GM12878 (cell line): ENCODE measurements at regions not wholly inside any gene's neighbourhood (a gene's known extent, or its start where the extent isn't known, plus 50 kb on each side); places are given as distances from the start of the nearest gene placed in this dataset.

Experiments used
- ATAC-seq: fragments of 200-7000 bp; cut with Tn5 transposase; 3 replicates; pipeline ENCODE4 v1.9.1; 2020; ENCODE audit warnings: mild to moderate bottlenecking, moderate library complexity
- BruUV-seq: library from RNA; stranded (reverse); fragments of 400-500 nt; replicated peaks from 2 replicates; lab custom pipeline; 2021; lab: Mats Ljungman, UMichigan
- CTCF ChIA-PET: fragments of 300-600 bp; sonication (Branson Sonifier 250); formaldehyde crosslinking; extraction: SDS; loops from one replicate; lab custom pipeline; 2021; ENCODE audit warnings: inconsistent platforms; lab: Yijun Ruan, JAX
- POLR2A ChIA-PET: fragments of 350-600 bp; formaldehyde crosslinking; extraction: SDS; loops from one replicate; lab custom pipeline; 2021; ENCODE audit warnings: inconsistent platforms; lab: Charles Lee
- RAD21 ChIA-PET: fragments of 300-600 bp; sonication (Branson Sonifier 250); formaldehyde crosslinking; loops from one replicate; lab custom pipeline; 2023; ENCODE audit warnings: antibody characterized with exemption; ENCODE audit not compliant: unreplicated experiment; lab: Charles Lee
- SMC1A ChIA-PET: fragments of 300-600 bp; sonication (Branson Sonifier 250); formaldehyde crosslinking; loops from one replicate; lab custom pipeline; 2023; ENCODE audit not compliant: unreplicated experiment, uncharacterized antibody; lab: Charles Lee
- DNase-seq: peaks from one replicate; pipeline ENCODE4 v3.0.0-alpha.2; 2011; ENCODE audit warnings: low read depth, low spot score
- FAIRE-seq: peaks from 3 replicates; lab custom pipeline; 2011; peaks lifted over from hg19 to GRCh38; lab: Jason Lieb, UNC
- H2AFZ ChIP-seq: 2 replicates; pipeline ENCODE4 v1.6.0; 2011; ENCODE audit warnings: low read depth, low read length, control low read depth; ENCODE audit not compliant: control insufficient read depth
- H3K27ac ChIP-seq: 2 replicates; pipeline ENCODE4 v1.5.1; 2011; ENCODE audit warnings: control low read depth; ENCODE audit not compliant: control insufficient read depth, insufficient read depth
- H3K27me3 ChIP-seq, 2 experiments: replicated peaks in 1 of 2; 2 replicates each; pipeline versions ENCODE4 v1.6.0 to v1.6.1; 2011; ENCODE audit warnings: low read length in 1 of 2; ENCODE audit not compliant: control insufficient read depth in 2 of 2, insufficient read depth in 2 of 2
- H3K36me3 ChIP-seq, 2 experiments: 2 replicates each; pipeline ENCODE4 v1.5.1; 2011; ENCODE audit warnings: low read length in 1 of 2; ENCODE audit not compliant: control insufficient read depth in 2 of 2, insufficient read depth in 2 of 2
- H3K4me1 ChIP-seq: 2 replicates; pipeline ENCODE4 v1.6.1; 2011; ENCODE audit warnings: mild to moderate bottlenecking, low read length, moderate library complexity, mixed read lengths; ENCODE audit not compliant: control insufficient read depth, insufficient read depth
- H3K4me2 ChIP-seq: 2 replicates; pipeline ENCODE4 v1.6.0; 2011; ENCODE audit warnings: control low read depth; ENCODE audit not compliant: control insufficient read depth, insufficient read depth
- H3K4me3 ChIP-seq: fragments of 200-600 bp; sonication (generic); 2 replicates; pipeline ENCODE4 v1.5.1; 2016
- H3K79me2 ChIP-seq: 2 replicates; pipeline ENCODE4 v1.6.0; 2011; ENCODE audit warnings: low read length; ENCODE audit not compliant: control insufficient read depth, insufficient read depth
- H3K9ac ChIP-seq: 2 replicates; pipeline ENCODE4 v1.8.0; 2011; ENCODE audit warnings: low read length, control low read depth, mixed read lengths; ENCODE audit not compliant: control insufficient read depth, insufficient read depth
- H3K9me3 ChIP-seq: replicated peaks from 3 replicates; pipeline ENCODE4 v1.5.1; 2011; ENCODE audit warnings: mild to moderate bottlenecking, low read length; ENCODE audit not compliant: control insufficient read depth, insufficient read depth
- H4K20me1 ChIP-seq: 2 replicates; pipeline ENCODE4 v1.6.0; 2011; ENCODE audit not compliant: control insufficient read depth, insufficient read depth
- DPF2 ChIP-seq: fragments of 450-650 bp; IDR thresholded peaks from 2 replicates; pipeline ENCODE4 v1.6.1; 2017; ENCODE audit warnings: mild to moderate bottlenecking
- RBBP5 ChIP-seq: fragments of 200-600 bp; sonication (generic); conservative IDR thresholded peaks from 2 replicates; pipeline ENCODE4 v1.6.1; 2016
- RUNX3 ChIP-seq: IDR thresholded peaks from 2 replicates; pipeline ENCODE4 v1.6.1; 2012; ENCODE audit warnings: low read length, inconsistent platforms
- TCF3 ChIP-seq: IDR thresholded peaks from 2 replicates; pipeline ENCODE4 v1.6.1; 2012; ENCODE audit warnings: low read depth, mild to moderate bottlenecking, low read length, borderline replicate concordance; ENCODE audit not compliant: insufficient read depth
- WGBS: methylation state at CpG from one replicate; pipeline ENCODE4 v1.1.6; 2016; ENCODE audit warnings: low lambda C conversion rate; ENCODE audit not compliant: insufficient replicate concordance, insufficient coverage; ENCODE audit errors: missing lambda C conversion rate; 5-methylcytosine and 5-hydroxymethylcytosine counted together
- in situ Hi-C: fragments of 300-500 bp; cut with MboI; formaldehyde crosslinking; loops from 9 replicates; pipeline ENCODE4 v1.14.3; 2018; ENCODE audit warnings: mixed read lengths
- intact Hi-C: fragments of 100-400 bp; cut with micrococcal nuclease; formaldehyde crosslinking; loops from one replicate; pipeline ENCODE4 v1.14.2; 2022; ENCODE audit not compliant: unreplicated experiment
- TF ChIP-seq, protein P1 (sequence below), 3 experiments: IDR thresholded peaks in 2 of 3; conservative IDR thresholded peaks in 1 of 3; 2 replicates each; pipeline ENCODE4 v1.5.1; 2011; ENCODE audit warnings: low read depth in 3 of 3, low read length in 3 of 3, mild to moderate bottlenecking in 3 of 3, control low read depth in 2 of 3, moderate library complexity in 2 of 3, inconsistent platforms in 1 of 3, mixed read lengths in 1 of 3; ENCODE audit not compliant: control insufficient read depth in 2 of 3, insufficient read depth in 1 of 3; ENCODE audit errors: extremely low read depth in 1 of 3
- TF ChIP-seq, protein P2 (sequence below): fragments of 450-650 bp; IDR thresholded peaks from 2 replicates; pipeline ENCODE4 v1.6.1; 2016; ENCODE audit warnings: mild to moderate bottlenecking

DNA sequence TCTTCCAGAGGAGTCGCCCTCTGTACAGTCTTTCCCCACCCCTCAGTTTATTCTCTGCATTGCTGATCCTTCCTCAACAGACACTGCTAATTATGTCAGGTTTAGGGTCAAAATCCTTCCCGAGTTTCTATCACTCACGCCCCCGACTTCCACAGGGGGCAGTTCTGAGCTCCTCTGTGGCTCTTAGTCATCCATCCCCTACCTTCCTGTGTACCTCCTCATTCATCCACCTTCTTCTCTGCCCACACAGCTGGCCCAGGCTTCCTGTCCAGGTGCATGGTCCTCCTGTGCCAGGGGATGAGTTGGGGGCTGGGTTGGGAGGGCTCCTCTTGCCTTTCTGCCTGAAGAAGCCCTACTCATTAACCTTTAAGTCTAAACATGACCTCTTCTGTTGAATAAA, 202.9 kb downstream of the ARL4C start:
- Histone ChIP-seq H3K79me2 (no peaks in the 10 kb centered on the region), H3K9ac (no peak overlapping the region), H3K4me3 (no peak overlapping the region), H4K20me1 (no peaks in the 10 kb centered on the region), H3K36me3 (no peaks in the 10 kb centered on the region), H2AFZ (no peak overlapping the region), H3K9me3 (no peaks in the 10 kb centered on the region; the same call in 2 of the 3 replicates), H3K4me2 (no peak overlapping the region), H3K27me3 (no peaks in the 10 kb centered on the region), H3K27ac (peak overlapping the region; percentile 77), H3K4me1 (peaks cover 38% of the 10 kb centered on the region)
- no TSS peak for BruUV-seq
- POLR2A ChIA-PET, result interaction anchor here (1.5 kb wide), 1 partner anchor 13 kb away, joined by 4 read pairs; no protein-coding TSS in a partner anchor
- intact Hi-C loops (loop anchor here (5.0 kb wide), 2 partner anchors 98 to 153 kb away; no protein-coding TSS in a partner anchor), in situ Hi-C loops (no loop called here)
- FAIRE-seq (no peak), ATAC-seq (no peak), DNase-seq (no peak)
- RAD21 ChIA-PET, result no interaction called here
- SMC1A ChIA-PET, result interaction anchor here (1.2 kb wide), 1 partner anchor 11 kb away, joined by 3 read pairs; no protein-coding TSS in a partner anchor
- WGBS, result 31% methylated on average over 4 of the region's 4 CpGs
- CTCF ChIA-PET, result no interaction called here
- TF ChIP-seq, protein P1, sequence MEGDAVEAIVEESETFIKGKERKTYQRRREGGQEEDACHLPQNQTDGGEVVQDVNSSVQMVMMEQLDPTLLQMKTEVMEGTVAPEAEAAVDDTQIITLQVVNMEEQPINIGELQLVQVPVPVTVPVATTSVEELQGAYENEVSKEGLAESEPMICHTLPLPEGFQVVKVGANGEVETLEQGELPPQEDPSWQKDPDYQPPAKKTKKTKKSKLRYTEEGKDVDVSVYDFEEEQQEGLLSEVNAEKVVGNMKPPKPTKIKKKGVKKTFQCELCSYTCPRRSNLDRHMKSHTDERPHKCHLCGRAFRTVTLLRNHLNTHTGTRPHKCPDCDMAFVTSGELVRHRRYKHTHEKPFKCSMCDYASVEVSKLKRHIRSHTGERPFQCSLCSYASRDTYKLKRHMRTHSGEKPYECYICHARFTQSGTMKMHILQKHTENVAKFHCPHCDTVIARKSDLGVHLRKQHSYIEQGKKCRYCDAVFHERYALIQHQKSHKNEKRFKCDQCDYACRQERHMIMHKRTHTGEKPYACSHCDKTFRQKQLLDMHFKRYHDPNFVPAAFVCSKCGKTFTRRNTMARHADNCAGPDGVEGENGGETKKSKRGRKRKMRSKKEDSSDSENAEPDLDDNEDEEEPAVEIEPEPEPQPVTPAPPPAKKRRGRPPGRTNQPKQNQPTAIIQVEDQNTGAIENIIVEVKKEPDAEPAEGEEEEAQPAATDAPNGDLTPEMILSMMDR (IDR thresholded peaks at IDR 0.05 in 2 of 3, conservative IDR thresholded peaks at IDR 0.05 in 1 of 3; ENCODE audit: control insufficient read depth in 2 of 3, extremely low read depth in 1 of 3, insufficient read depth in 1 of 3, low read depth in 3 of 3, low read length in 3 of 3), result peak in 1 of 3 experiments; percentile 13; a peak in 1 of 6 replicates
- TF ChIP-seq RBBP5 (no peak), TCF3 (no peak), RUNX3 (no peak), DPF2 (no peak)
- TF ChIP-seq, protein P2, sequence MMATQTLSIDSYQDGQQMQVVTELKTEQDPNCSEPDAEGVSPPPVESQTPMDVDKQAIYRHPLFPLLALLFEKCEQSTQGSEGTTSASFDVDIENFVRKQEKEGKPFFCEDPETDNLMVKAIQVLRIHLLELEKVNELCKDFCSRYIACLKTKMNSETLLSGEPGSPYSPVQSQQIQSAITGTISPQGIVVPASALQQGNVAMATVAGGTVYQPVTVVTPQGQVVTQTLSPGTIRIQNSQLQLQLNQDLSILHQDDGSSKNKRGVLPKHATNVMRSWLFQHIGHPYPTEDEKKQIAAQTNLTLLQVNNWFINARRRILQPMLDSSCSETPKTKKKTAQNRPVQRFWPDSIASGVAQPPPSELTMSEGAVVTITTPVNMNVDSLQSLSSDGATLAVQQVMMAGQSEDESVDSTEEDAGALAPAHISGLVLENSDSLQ, result no peak
